Lower lobe of right lung (tissue), 2 donors: ENCODE measurements at regions not wholly inside any gene's neighbourhood (a gene's known extent, or its start where the extent isn't known, plus 50 kb on each side); places are given as distances from the start of the nearest gene placed in this dataset.

Source experiments
- ATAC-seq, 2 donors: fragments of 200-7000 bp; cut with Tn5 transposase; one replicate each; pipeline ENCODE4 v1.9.1; 2020 to 2022; ENCODE audit warnings: mild to moderate bottlenecking in 2 of 2, moderate library complexity in 2 of 2
- DNase-seq: peaks from one replicate; pipeline ENCODE4 v3.0.0-alpha.2; 2020
- H3K27ac ChIP-seq: fragments of 200-600 bp; one replicate; pipeline ENCODE4 v1.8.0; 2022
- H3K27me3 ChIP-seq: fragments of 200-600 bp; one replicate; pipeline ENCODE4 v1.8.0; 2022; ENCODE audit warnings: low read depth
- H3K36me3 ChIP-seq: fragments of 200-600 bp; one replicate; pipeline ENCODE4 v1.8.0; 2022; ENCODE audit warnings: mild to moderate bottlenecking
- H3K4me1 ChIP-seq: fragments of 200-600 bp; one replicate; pipeline ENCODE4 v1.8.0; 2022
- H3K4me3 ChIP-seq: fragments of 200-600 bp; one replicate; pipeline ENCODE4 v1.8.0; 2022; ENCODE audit warnings: mild to moderate bottlenecking
- H3K9me3 ChIP-seq: fragments of 200-600 bp; one replicate; pipeline ENCODE4 v1.8.0; 2022
- CTCF ChIP-seq: fragments of 200-600 bp; IDR thresholded peaks from one replicate; pipeline ENCODE4 v1.8.0; 2022; ENCODE audit warnings: antibody characterized with exemption, mild to moderate bottlenecking
- intact Hi-C: fragments of 100-400 bp; cut with DNase I; formaldehyde crosslinking; loops from one replicate; pipeline ENCODE4 v1.11.0; 2022
- donor health status: DM: no; HTN: yes; CAD: no; lungs with severe emphysema.

- Histone ChIP-seq H3K36me3 (no peaks in the 10 kb centered on the region), H3K4me1 (peaks cover 26% of the 10 kb centered on the region), H3K4me3 (no peak overlapping the region), H3K27me3 (no peaks in the 10 kb centered on the region), H3K27ac (no peak overlapping the region), H3K9me3 (no peaks in the 10 kb centered on the region)
- no peak for TF ChIP-seq CTCF
- intact Hi-C loops: no loop called here
- ATAC-seq (no peak), DNase-seq (no peak)
Measured at GRCh38 chr3:124119056-124119716, 127.3 kb upstream of the ROPN1 start.

- DNase-seq: no peak
- no peaks in the 10 kb centered on the region for H3K27me3 ChIP-seq
- TF ChIP-seq CTCF: no peak
- H3K27ac ChIP-seq: no peak overlapping the region
- H3K36me3 ChIP-seq: no peaks in the 10 kb centered on the region
- intact Hi-C loops: no loop called here
- no peaks in the 10 kb centered on the region for H3K9me3 ChIP-seq
- no peak for ATAC-seq
- H3K4me3 ChIP-seq: no peak overlapping the region
- H3K4me1 ChIP-seq: peaks cover 13% of the 10 kb centered on the region
Measured at GRCh38 chr3:124121379-124122312, 129.7 kb upstream of the ROPN1 start.

- intact Hi-C loops: no loop called here
- no peak for TF ChIP-seq CTCF
- ATAC-seq (no peak), DNase-seq (no peak)
- Histone ChIP-seq H3K4me3 (no peak overlapping the region), H3K9me3 (no peaks in the 10 kb centered on the region), H3K36me3 (no peaks in the 10 kb centered on the region), H3K27me3 (no peaks in the 10 kb centered on the region), H3K27ac (no peak overlapping the region), H3K4me1 (no peaks in the 10 kb centered on the region)
Measured at GRCh38 chr3:124125315-124125714, 133.4 kb upstream of the ROPN1 start.

GRCh38 chr3:124126436-124127023 is 134.6 kb upstream of the ROPN1 start:
- DNase-seq: no peak
- intact Hi-C loops: no loop called here
- Histone ChIP-seq H3K4me1 (no peaks in the 10 kb centered on the region), H3K27me3 (no peaks in the 10 kb centered on the region), H3K27ac (no peak overlapping the region), H3K4me3 (no peak overlapping the region), H3K36me3 (no peaks in the 10 kb centered on the region), H3K9me3 (no peaks in the 10 kb centered on the region)
- no peak for ATAC-seq
- TF ChIP-seq CTCF: no peak

GRCh38 chr3:124131158-124131557 is 139.2 kb upstream of the ROPN1 start:
- DNase-seq (no peak), ATAC-seq (no peak)
- H3K4me3 ChIP-seq: no peak overlapping the region
- intact Hi-C loops: no loop called here
- no peaks in the 10 kb centered on the region for H3K36me3 ChIP-seq
- no peak overlapping the region for H3K27ac ChIP-seq
- TF ChIP-seq CTCF: no peak
- H3K9me3 ChIP-seq: no peaks in the 10 kb centered on the region
- no peaks in the 10 kb centered on the region for H3K4me1 ChIP-seq
- no peaks in the 10 kb centered on the region for H3K27me3 ChIP-seq
